Glutamatergic neuron (in vitro differentiated cells): ENCODE measurements at regions not wholly inside any gene's neighbourhood (a gene's known extent, or its start where the extent isn't known, plus 50 kb on each side); places are given as distances from the start of the nearest gene placed in this dataset.

Experiments used
- DNase-seq: peaks from one replicate; pipeline ENCODE4 v3.0.0; 2022
- H3K27ac Mint-ChIP-seq: one replicate; pipeline ENCODE4 v1.8.0; 2020; ENCODE audit warnings: mild to moderate bottlenecking, mixed read lengths, inconsistent platforms; ENCODE audit not compliant: unreplicated experiment
- H3K27me3 Mint-ChIP-seq: one replicate; pipeline ENCODE4 v1.8.0; 2020; ENCODE audit warnings: mild to moderate bottlenecking, moderate library complexity, mixed read lengths, inconsistent platforms; ENCODE audit not compliant: unreplicated experiment
- H3K36me3 Mint-ChIP-seq: one replicate; pipeline ENCODE4 v1.8.0; 2020; ENCODE audit warnings: mild to moderate bottlenecking, mixed read lengths, inconsistent platforms; ENCODE audit not compliant: unreplicated experiment
- H3K4me1 Mint-ChIP-seq: one replicate; pipeline ENCODE4 v1.8.0; 2020; ENCODE audit warnings: mild to moderate bottlenecking, low read depth, mixed read lengths, inconsistent platforms; ENCODE audit not compliant: unreplicated experiment
- H3K4me3 Mint-ChIP-seq: one replicate; pipeline ENCODE4 v1.8.0; 2020; ENCODE audit warnings: mild to moderate bottlenecking, mixed read lengths, inconsistent platforms; ENCODE audit not compliant: unreplicated experiment
- H3K9me3 Mint-ChIP-seq: one replicate; pipeline ENCODE4 v1.8.0; 2020; ENCODE audit warnings: mild to moderate bottlenecking, moderate library complexity, mixed read lengths, inconsistent platforms; ENCODE audit not compliant: unreplicated experiment
- TF ChIP-seq, protein P1 (sequence below): fragments of 200-600 bp; sonication (generic); IDR thresholded peaks from one replicate; pipeline ENCODE4 v1.5.0; 2021; ENCODE audit not compliant: partially characterized antibody, unreplicated experiment

DNA sequence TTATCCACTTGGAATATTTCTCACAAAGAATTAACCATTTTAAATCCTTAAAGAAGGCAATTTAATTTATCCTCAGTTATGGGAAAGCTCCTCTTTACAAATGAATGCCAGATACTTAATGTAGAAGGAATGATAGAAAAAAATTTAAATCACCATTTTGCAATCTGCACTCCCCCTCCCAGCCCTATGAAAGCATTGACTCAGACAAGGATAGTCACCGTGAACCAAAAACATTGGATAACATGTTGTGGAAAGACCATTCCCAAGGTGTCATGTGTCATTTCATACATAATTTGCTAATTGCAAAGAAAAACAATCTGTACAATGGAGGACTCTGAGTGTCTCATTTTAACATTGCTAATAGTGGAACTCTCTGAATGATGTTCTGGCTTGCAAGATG, 421.0 kb downstream of the TXNL1 start:
- DNase-seq: no peak
- Mint-ChIP-seq H3K9me3 (peaks cover 2% of the 10 kb centered on the region), H3K4me3 (no peak overlapping the region), H3K36me3 (no peaks in the 10 kb centered on the region), H3K27ac (no peak overlapping the region), H3K27me3 (no peaks in the 10 kb centered on the region), H3K4me1 (peaks cover 12% of the 10 kb centered on the region)
- TF ChIP-seq, protein P1, sequence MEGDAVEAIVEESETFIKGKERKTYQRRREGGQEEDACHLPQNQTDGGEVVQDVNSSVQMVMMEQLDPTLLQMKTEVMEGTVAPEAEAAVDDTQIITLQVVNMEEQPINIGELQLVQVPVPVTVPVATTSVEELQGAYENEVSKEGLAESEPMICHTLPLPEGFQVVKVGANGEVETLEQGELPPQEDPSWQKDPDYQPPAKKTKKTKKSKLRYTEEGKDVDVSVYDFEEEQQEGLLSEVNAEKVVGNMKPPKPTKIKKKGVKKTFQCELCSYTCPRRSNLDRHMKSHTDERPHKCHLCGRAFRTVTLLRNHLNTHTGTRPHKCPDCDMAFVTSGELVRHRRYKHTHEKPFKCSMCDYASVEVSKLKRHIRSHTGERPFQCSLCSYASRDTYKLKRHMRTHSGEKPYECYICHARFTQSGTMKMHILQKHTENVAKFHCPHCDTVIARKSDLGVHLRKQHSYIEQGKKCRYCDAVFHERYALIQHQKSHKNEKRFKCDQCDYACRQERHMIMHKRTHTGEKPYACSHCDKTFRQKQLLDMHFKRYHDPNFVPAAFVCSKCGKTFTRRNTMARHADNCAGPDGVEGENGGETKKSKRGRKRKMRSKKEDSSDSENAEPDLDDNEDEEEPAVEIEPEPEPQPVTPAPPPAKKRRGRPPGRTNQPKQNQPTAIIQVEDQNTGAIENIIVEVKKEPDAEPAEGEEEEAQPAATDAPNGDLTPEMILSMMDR: no peak

DNA sequence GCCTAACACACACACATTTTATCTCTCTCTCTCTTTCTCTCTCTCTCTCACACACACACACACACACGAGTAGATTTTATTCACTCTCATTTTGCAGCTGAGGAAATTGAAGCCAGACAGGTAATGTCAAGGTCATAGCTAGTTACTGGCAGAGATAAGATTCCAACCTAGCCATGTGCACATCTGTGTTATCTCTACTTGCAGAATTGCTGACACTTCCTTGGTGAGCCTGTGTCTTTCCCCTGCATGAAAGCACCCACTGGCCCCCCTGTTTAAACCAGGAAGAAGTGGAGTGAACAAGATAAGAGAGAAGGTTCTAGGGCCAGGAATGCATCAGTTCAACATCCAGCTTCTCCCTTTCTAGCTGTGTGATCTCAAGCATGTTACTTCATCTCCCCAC, 423.7 kb downstream of the TXNL1 start:
- H3K36me3 Mint-ChIP-seq: no peaks in the 10 kb centered on the region
- no peak overlapping the region for H3K27ac Mint-ChIP-seq
- no peak for DNase-seq
- no peak overlapping the region for H3K4me3 Mint-ChIP-seq
- TF ChIP-seq, protein P1: no peak
- peaks cover 5% of the 10 kb centered on the region for H3K9me3 Mint-ChIP-seq
- H3K27me3 Mint-ChIP-seq: peaks cover 5% of the 10 kb centered on the region
- H3K4me1 Mint-ChIP-seq: peaks cover 21% of the 10 kb centered on the region

DNA sequence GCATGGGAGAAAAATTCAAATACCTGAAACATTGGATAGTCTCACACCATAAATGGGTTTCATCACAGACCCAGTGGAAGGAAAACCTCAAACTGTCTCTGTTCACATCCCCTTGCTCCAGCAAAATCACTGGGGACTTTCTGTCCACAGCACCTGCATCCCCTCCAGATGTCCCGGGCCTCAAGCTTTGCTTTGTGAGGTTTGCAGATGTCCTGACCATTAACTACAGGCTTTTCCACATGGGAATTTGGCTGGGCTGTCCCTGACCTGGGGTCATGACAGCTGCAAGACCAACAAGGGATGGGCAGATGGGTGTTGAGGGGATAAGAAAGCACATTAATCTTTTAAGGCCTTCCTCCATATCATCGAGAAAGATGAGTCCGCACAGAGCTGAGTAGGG, 427.9 kb downstream of the TXNL1 start:
- TF ChIP-seq, protein P1: no peak
- Mint-ChIP-seq H3K4me3 (no peak overlapping the region), H3K27me3 (peaks cover 9% of the 10 kb centered on the region)

DNA sequence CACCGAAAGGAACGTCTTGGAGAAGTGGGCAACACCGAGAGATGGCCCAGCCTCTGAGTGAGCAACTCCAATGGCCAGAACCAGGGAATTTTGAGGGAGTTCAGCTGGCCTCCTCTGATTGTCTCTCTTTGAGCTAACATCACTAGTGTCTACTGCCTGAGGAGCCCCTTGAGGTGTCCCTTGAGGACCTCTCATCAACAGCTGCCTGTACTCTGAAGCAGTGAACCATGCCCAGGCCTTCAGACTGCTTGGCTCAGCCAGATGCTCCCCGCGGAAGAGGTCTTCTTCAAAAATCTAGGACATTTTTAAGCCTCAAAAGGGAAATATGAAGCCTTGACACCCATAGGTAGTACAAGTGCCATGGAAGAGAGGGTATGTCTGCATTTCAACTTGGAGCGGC, 430.4 kb downstream of the TXNL1 start:
- Mint-ChIP-seq H3K9me3 (peaks cover 3% of the 10 kb centered on the region), H3K4me1 (peaks cover 25% of the 10 kb centered on the region), H3K27ac (no peak overlapping the region), H3K4me3 (no peak overlapping the region), H3K36me3 (peaks cover 20% of the 10 kb centered on the region), H3K27me3 (peaks cover 9% of the 10 kb centered on the region)
- TF ChIP-seq, protein P1: no peak
- no peak for DNase-seq

More for the DNA sequence above, 427.9 kb downstream of the TXNL1 start:
- Mint-ChIP-seq H3K4me1 (peaks cover 25% of the 10 kb centered on the region), H3K27ac (peak overlapping the region; percentile 41), H3K9me3 (peaks cover 3% of the 10 kb centered on the region), H3K36me3 (peaks cover 7% of the 10 kb centered on the region)
- DNase-seq: no peak

DNA sequence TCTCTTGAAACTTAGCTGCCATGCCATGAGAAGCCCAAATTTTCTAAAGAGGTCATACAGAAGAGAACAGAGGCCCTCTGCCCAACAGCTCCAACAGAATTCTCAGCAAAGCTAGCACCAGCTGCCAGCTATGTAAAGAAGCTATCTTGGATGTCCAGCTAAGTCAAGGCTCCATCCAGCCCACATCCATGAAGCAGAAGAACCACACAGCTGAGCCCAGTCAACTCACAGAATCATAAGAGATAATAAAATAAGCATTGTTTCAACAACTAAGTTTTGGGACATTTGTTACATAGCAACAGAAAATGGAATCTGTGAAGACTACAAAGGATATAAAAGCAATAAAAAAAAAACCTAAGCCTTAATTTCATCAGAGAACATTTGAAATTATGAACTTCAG, 434.3 kb downstream of the TXNL1 start:
- H3K4me3 Mint-ChIP-seq: no peak overlapping the region

More for the DNA sequence above, 434.3 kb downstream of the TXNL1 start:
- Mint-ChIP-seq H3K36me3 (peaks cover 20% of the 10 kb centered on the region), H3K4me1 (peaks cover 15% of the 10 kb centered on the region), H3K27ac (no peak overlapping the region), H3K27me3 (peaks cover 4% of the 10 kb centered on the region), H3K9me3 (no peaks in the 10 kb centered on the region)
- DNase-seq: no peak
- TF ChIP-seq, protein P1: no peak
